TTC549 (cell line): ENCODE measurements at regions not wholly inside any gene's neighbourhood (a gene's known extent, or its start where the extent isn't known, plus 50 kb on each side); places are given as distances from the start of the nearest gene placed in this dataset.
"Not testable (repeated sequence)": the region's sequence is repeated elsewhere in the genome, so short reads cannot be mapped to it uniquely, and the experiment has no call there.

Experiments used
- FAIRE-seq: peaks from 2 replicates; lab custom pipeline; 2012; peaks lifted over from hg19 to GRCh38; lab: Jason Lieb, UNC

DNA sequence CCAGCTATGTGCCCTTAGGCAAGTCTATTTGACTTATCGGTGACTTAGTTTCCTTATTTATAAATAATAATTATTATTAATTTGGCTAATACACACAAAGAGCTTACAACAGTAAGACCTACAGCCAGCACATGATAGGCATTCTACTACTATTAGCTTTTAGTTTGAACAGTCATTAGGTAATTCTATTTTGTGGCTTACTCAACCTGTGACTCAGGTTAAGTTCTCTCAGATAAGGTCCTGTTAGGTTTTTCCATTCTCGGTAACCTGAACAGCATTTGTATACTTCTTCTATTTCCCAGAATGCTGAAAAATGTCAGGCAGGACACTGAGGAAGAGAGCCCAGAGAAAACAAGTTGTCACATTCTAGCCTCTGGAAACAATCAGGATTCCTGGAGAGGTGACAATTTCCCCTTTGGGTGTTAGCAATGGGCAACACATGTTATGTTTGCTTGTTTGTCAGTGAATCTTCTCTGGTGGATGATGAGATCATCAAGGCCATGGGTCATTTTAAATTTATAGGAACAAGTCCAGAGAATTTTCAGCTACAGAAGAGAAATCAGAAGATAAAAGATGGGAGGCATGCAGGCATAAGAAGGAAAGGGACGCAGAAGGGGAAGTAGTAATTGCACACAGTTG lies 2144.7 kb downstream of the PCDH7 start:
- FAIRE-seq: no peak

DNA sequence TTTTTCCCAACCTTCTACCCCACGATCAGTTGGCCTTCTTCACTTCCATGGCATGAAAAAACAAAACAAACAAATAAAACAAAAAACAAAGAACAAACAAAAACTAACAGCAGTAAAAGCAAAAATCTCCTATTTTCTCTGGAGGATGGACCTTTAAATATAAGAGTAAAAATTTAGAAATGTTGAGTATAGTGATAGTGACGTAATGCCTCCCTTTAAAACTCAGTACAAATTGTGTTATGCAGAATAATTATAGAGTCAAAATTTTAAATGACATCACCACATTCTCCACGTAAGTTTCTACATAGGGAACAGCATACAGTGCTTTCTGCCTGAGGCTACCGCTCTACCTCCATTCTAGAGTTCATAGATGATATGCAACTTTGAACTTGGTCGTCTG lies 2156.4 kb downstream of the PCDH7 start:
- FAIRE-seq: no peak

DNA sequence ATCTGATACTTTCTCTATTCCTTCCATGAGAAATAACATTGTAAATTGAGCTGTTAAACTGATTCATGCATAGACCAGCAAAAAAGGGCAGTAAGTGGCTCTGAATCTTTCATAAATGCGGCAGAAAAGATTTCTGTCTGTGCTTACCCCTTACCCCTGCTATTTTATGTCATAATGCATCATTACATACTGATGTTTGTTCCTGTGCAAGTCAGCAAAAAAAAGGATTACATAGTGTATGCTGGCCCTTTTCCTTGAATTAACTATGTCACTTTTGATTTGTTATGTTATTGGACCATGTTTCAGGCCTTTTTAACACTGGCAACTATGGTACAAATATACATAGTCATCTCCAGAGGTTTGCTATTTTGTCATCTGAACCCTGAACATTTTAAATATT lies 2159.7 kb downstream of the PCDH7 start:
- no peak for FAIRE-seq

DNA sequence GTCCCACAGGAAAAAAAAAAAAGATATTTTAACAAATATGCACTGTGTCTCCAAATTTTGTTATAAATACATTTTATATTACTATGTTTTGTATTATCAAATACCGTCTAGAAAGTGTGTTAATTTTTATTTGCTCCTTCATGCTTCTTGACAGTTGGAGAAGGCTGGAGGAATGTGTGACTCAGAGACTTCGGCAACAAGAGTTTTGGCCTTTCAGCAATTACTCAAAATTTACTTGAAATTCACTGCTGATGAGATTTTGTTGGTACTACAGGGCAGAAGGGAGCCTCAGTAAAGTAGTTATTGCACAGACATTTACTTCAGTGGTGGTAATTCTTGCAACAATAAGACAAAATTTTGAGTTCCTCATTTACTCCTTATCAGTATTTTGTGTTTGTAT lies 2164.0 kb downstream of the PCDH7 start:
- FAIRE-seq: no peak

DNA sequence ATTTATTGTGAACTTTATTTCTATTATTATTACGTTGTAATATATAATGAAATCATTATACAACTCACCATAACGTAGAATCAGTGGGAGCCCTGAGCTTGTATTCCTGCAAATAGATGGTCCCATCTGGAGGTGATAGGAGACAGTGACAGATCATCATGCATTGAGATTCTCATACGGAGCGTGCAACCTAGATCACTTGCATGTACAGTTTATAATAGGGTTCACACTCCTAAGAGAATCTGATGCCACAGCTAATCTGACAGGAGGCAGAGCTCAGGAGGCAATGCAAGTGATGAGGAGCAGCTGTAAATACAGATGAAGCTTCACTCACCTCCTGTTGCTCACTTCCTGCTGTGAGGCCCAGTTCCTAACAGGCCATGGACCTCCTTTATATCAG lies 2170.2 kb downstream of the PCDH7 start:
- FAIRE-seq: no peak

DNA sequence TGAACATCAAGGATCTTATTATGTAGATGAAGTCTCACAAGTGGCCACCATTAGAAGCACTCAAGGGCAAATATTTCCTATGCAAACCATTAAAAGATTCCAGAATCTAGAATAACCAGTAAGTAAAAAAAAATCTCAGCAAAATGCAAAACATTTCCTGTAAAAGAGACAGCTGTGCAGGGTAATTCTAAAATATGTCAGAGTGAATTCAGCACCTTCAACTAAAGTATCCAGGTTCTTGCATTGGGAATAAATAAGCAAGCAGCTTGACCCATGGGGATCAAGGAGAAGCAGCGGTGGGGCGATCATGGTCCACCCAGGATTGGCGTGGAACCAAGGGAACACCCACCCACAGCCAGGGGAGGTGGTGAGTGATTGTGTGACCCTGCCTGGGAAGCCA lies 2188.9 kb downstream of the PCDH7 start:
- FAIRE-seq: no peak

DNA sequence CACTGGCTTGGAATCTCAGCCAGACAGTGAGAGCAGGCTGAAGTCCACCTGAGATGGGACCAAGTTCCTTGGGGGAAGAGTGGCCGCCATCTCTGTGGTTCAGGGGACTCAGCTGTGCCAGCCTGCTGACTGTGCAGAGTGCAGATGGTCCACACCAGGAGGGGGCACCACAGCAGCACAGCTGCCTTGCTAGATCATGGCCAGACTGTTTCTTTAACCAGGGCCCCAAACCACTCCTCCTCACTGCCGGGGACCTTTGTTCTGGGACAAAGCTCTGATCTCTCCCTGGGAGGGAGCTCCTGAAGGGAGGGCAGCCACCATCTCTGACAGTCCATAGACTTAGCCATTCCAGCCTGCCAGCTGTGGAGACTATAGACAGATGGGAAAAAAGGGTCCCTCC lies 2189.6 kb downstream of the PCDH7 start:
- FAIRE-seq: no peak

DNA sequence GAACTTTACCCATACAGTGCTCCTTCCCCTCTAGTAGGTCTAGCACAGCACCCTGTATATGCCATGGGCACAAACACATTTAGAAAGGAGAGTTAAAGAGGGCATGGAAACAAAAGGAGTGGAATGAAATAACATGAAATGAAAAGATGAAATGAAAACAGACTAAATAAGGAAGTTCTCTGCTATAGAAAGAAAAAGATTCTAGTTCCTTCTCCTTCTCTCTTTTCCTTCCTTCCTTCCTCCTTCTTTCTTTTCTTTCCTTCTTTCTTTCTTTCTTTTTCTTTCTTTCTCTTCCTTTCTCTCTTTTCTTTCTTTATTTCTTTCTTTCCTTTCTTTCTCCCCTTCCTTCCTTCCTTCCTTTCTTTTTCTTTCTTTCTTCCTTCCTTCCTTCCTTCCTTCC lies 2197.4 kb downstream of the PCDH7 start:
- FAIRE-seq: no peak

DNA sequence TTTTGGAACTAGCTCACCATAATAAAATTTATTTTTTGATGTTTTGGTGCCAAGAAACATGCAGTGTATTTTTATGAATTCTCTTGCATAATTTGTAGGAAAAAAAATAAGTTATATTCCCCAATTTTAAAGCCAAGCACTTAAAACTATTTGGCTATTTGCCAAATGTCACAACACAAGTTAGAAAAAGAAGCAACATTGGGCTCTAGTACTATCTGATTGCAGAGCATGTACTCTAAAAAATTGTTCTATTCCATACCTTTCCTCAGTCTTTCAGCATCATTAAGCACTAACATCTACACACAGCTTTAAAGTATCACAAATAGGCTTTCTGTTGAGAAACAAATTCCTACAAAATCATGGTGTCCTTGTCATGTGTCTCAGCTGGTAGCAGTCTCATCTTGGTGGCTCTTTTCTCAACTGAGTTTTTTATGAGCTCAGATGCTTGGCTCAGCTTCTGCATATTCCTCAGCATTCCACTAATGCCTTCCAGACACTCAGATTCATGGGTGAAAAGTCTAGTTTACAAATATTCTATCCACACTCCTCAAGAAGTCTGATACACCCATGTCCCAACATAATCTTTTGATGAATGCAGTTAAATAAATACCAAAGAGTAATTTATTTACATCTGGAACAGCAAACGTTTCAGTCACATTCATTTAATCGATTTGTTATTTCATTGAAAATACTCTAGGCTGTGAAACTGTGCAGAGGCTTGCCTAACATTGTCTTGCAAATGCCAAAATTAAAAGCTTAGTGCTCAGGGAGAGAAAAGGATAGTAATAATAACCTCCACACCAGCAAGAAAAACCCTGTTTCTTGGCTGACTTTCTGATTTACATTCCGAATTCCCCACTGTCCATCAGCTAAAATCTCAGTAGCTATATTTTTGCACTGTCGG lies 2209.9 kb downstream of the PCDH7 start:
- FAIRE-seq: no peak

DNA sequence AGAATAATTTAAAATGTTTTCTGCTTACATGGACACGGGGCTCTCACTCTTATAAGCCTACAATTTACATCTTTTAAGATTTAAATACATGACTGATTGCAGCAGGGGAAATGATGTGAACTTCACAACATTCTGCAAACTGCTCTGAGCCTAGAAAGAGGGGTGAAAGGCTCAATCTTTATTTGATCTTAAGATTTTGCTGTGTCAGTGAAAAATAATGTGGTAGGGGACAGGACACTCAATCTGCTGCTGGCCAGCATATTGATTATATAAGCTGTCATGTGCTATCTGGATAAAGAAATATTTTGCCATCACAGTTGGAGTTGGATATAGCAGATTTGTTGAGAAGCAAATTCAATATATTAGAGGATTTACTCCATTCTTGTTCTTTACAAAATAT lies 2210.5 kb downstream of the PCDH7 start:
- no peak for FAIRE-seq

DNA sequence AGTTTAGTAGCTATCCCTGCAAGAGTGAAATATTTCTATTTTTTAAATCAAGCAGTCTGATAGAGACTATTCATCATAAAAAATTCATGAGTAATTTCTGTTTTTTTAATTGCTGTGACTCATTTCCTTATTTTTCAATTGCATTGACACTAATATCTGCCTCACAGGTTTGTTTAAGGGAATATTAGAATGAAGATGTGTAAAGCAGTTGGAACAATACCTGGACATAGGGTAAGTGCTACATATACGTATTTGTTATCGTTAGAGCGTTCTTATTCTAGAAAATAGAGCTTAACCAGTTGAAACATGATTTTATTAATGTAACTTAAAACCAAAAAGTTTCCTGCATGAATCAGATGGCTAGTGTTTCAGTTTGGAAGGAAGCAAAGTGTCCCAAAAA lies 2211.3 kb downstream of the PCDH7 start:
- no peak for FAIRE-seq

DNA sequence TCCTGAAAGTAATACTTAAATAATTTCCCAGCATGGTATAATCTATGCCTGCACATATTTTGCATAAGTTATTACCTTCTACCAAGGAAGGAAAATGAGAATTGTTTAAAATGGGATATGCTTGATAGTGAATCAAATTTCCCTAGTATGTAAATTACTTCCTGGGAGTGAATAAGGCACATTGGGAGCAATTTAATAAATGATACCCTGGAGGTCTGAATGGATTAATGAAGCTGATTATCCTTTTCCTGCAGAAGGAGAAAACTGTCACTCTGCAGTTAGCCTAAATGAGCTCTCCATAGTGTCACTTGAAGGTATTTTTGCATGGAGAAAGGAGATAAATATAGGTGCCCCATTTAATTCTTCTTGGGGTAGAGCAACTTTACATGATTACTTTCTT lies 2212.0 kb downstream of the PCDH7 start:
- no peak for FAIRE-seq

DNA sequence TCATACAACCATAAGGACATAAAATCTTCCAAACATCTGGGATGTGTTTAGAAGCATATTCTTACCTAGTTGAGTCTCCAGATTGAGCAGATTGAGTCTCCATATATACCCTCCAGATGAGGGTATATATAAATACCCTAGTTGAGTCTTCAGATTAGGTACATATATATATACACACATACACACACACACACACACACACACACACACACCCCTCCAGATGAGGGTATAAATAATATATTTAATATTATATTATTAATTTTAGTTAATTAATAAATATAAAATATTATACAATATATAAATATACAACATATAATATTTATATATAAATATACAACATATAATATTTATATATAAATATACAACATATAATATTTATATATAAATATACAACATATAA lies 2219.1 kb downstream of the PCDH7 start:
- FAIRE-seq: not testable (repeated sequence)

DNA sequence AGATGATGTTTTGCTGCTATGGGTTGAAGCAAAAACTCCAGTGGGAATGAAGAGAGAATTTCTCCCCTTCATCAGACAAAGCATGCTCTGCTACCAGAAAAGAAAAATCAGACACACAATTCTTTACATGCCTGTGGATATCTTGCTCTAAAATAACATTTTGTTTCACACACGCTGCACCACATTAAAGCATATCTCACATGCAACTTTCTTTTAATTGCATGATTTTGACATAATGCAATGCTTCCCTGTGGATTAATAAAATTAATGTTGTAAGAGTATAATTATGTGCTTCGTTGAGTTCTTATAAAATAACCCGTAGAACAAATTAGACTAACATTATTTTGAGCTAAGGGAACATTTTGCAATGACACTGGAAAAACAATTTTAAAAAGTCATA lies 2230.7 kb downstream of the PCDH7 start:
- FAIRE-seq: no peak

DNA sequence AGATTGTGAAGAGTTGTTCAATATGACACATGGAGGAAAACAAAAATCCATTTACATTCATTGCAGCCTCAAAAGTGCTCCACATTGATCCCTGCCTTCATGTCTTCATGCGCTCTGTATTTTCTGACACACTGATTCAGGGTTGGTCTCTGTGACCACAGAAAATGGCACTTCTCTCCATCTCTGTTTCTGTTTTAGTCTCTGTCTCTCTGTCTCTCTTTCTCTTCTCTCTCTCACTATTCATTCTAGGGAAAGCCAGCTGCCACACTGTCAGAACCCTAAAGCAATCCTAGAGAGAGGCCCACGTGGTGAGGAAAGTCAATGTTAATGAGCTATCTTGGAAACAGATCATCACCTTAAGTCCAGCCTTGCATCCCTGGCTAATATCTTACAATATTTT lies 2238.4 kb downstream of the PCDH7 start:
- no peak for FAIRE-seq

DNA sequence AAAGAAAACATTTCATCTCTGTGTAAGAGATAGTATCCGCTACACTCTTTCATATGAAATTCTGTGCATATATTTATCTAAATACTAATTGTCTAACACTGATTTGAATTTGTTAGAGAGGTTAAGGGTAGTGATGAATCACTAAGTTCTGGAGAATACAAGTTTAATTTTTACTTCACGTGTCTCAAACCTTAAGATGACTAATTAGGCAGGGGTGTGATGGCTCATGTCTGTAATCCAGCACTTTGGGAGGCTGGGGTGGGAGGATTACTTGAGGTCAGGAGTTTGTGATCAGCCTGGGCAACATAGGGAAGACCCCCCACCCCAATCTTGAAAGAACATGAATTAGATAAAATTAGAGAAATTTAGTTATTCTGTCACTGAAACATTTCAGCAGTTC lies 2241.9 kb downstream of the PCDH7 start:
- no peak for FAIRE-seq

DNA sequence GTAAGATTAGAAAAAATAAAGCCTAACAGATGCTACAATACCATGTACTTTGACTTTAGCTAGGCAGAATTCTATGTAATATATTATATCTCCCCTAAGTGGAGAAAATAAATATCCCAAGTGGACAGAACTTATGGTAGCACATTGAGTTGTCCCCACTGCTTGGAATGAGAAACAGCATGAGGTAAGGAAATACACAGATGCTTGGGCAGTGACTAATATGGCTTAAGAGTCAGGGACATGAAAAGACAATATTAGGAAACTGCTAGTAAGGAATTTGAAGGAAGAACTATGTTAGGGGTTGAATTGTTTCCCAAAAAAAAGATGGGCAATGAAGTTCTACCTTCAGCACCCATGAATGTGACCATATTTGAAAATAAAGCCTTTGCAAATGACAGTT lies 2265.1 kb downstream of the PCDH7 start:
- no peak for FAIRE-seq

DNA sequence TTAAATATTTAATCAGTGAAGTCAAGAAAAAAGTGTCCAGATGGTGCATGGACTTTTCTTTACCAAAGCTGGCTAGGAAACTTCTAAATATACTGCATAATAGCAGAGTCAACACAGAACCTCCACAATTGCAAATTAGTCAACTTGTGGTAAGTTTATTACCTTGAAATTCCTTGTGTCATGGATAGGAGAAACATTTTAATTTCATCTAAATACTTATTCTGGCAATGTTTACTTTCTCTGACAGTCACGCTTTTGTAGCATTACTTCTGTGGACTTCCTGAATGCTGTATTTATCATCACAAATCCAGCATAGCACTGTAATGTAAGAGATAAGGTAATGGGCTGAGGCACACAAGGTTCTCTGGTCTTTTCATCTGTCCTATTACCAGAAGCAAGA lies 2266.1 kb downstream of the PCDH7 start:
- no peak for FAIRE-seq

DNA sequence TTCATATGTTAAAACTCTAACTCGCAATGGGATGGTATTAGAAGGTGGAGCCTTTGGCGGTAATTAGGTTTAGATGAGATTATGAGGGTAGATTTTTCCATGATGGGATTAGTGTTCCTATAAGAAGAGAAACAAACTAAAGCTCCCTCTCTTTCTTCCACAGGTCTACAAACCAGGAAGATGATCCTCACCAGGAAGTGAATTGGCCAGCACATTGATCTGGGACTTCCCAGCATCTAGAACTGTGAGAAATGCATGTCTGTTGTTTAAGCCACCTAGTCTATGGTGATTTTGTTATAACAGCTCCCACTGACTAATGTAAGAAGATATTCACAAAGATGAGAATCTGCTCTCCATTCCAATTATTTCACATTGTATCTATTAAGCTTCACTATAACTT lies 2266.9 kb downstream of the PCDH7 start:
- no peak for FAIRE-seq

DNA sequence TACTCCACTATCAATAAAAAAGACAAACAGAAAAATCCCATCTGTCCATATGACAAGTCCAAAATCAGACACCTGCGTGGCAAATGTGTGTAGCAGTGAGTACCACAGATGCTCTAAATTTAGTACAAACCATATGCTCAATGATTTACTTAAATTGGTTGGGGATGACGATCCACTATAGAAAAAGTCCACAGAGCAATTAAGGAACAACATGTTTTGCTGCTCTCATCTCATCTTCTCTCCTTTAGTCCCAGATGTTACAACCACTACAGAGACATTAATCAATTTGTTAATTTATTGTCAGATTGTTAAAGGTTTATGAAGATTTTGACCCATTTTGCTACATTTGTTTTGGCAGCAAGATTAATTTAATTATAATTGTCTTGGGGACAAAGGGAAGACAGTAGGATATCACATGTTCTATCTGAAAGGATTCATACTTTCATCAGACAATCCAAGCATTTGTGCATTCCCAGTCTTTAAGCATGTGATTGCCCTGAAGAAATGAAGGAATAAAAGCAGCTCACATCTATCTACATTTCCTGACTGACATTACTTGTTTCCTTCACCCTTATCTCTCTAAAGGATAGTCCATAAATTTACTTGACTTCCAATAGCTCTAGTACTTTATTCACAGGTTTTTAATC lies 2268.1 kb downstream of the PCDH7 start:
- FAIRE-seq: no peak

DNA sequence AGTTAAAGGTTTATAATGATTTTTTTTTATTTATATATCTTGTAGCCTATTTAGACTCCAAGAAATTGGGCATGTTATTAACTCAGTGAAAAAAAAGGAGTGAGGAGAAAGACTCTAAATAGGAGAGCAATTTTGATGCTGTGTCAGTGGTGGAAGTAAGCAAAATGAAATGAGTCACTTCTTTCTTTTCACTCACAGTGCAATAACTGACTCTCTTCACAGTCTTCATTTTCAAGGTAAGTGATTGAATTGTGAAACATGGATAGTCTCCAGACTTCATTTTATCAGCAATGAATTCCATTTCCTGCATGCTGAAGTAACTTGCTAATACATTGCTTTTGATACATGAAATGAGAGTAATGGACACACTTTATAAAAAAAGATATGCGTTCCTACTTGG lies 2271.5 kb downstream of the PCDH7 start:
- no peak for FAIRE-seq

DNA sequence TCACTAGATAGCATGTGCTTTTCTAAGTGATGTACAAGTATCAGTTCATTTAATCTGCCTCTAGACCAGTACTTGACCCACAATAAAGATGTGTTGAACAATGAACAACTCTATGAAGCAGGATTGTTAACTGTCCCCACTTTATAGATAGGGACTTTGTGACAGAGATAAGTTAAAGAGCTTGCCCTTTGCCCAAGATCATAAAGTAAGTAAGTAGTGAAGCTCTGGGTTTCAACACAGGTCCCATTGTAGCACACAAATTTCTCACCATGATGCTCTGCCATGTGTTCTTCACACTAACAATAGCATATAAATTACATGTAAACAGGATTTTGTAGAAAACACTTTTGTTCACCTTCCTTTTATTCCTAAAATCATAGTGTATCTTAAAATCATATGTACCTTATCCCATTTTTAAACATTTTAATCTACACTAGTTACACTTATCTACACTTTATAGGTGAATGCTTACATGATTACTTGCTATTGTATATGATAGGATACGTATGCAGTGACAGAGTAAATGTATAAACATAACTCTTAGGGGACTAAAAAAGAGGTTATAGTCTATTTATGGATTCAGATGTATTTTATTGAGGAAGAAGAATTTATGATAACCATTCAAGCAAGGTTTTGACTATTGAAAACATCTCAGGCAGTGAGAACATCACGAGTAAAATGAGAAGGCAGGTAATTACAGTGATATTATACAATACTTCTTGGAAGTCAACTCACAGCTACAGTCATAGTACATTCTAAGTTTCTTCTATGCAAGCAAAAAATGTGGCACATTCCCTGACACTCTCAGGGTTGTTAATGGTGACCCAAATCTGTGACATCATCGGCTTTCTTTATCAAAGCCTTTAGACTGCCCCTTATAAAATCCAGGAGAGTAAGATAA lies 2275.1 kb downstream of the PCDH7 start:
- FAIRE-seq: no peak
